Activated T-cell treated with anti-CD3 and anti-CD28 coated beads, Interleukin-2, amount 50 U/mL, for 72 hours (primary cell): ENCODE measurements at regions not wholly inside any gene's neighbourhood (a gene's known extent, or its start where the extent isn't known, plus 50 kb on each side); places are given as distances from the start of the nearest gene placed in this dataset.

Source experiments
- ATAC-seq, 2 donors: fragments of 150-1000 bp; cut with Tn5 transposase; replicated peaks in 1 of 2; 2 replicates each; pipeline ENCODE4 v1.10.0; 2021; ENCODE audit warnings: moderate library complexity in 2 of 2, mild to moderate bottlenecking in 1 of 2
- DNase-seq, 2 donors: peaks; one replicate each; pipeline ENCODE4 v3.0.0; 2021 to 2022; ENCODE audit warnings: mixed read lengths in 1 of 2
- H3K27ac Mint-ChIP-seq: one replicate; pipeline ENCODE4 v1.8.0; 2022; ENCODE audit warnings: mild to moderate bottlenecking, moderate library complexity, mixed read lengths
- H3K27me3 Mint-ChIP-seq: one replicate; pipeline ENCODE4 v1.8.0; 2022; ENCODE audit warnings: low read depth, mixed read lengths
- H3K36me3 Mint-ChIP-seq, 2 donors: one replicate each; pipeline ENCODE4 v1.8.0; 2022; ENCODE audit warnings: mixed read lengths in 2 of 2, mild to moderate bottlenecking in 1 of 2; ENCODE audit not compliant: insufficient read depth in 2 of 2
- H3K4me1 Mint-ChIP-seq: one replicate; pipeline ENCODE4 v1.8.0; 2022; ENCODE audit warnings: low read depth, mixed read lengths
- H3K4me3 Mint-ChIP-seq, 2 donors: one replicate each; pipeline ENCODE4 v1.8.0; 2022; ENCODE audit warnings: mild to moderate bottlenecking in 2 of 2, mixed read lengths in 2 of 2, moderate library complexity in 2 of 2
- H3K9me3 Mint-ChIP-seq, 2 donors: one replicate each; pipeline ENCODE4 v1.8.0; 2022; ENCODE audit warnings: mixed read lengths in 2 of 2

- Mint-ChIP-seq H3K27ac (no peak overlapping the region), H3K36me3 (no peaks in the 10 kb centered on the region), H3K4me1 (no peaks in the 10 kb centered on the region), H3K9me3 (peaks cover 2% of the 10 kb centered on the region in 2 donors), H3K27me3 (no peaks in the 10 kb centered on the region), H3K4me3 (no peak overlapping the region)
- ATAC-seq (no peak), DNase-seq (no peak)
These were observed 912.6 kb downstream of the NTRK3 start for GRCh38 chr15:87343966-87344365.

- Mint-ChIP-seq H3K9me3 (peaks cover 2 to 4% of the 10 kb centered on the region in 2 donors), H3K27me3 (no peaks in the 10 kb centered on the region), H3K4me1 (no peaks in the 10 kb centered on the region), H3K4me3 (no peak overlapping the region), H3K36me3 (no peaks in the 10 kb centered on the region), H3K27ac (no peak overlapping the region)
- no peak for ATAC-seq
- DNase-seq: no peak
These were observed 916.2 kb downstream of the NTRK3 start for GRCh38 chr15:87340370-87340769.

- no peaks in the 10 kb centered on the region for H3K4me1 Mint-ChIP-seq
- peaks cover 0 to 3% of the 10 kb centered on the region in 2 donors for H3K9me3 Mint-ChIP-seq
- no peaks in the 10 kb centered on the region for H3K36me3 Mint-ChIP-seq
- ATAC-seq (no peak), DNase-seq (no peak)
- no peak overlapping the region for H3K4me3 Mint-ChIP-seq
- H3K27ac Mint-ChIP-seq: no peak overlapping the region
- H3K27me3 Mint-ChIP-seq: no peaks in the 10 kb centered on the region
These were observed 930.3 kb downstream of the NTRK3 start for GRCh38 chr15:87326269-87326668.

- ATAC-seq: no peak
- H3K27me3 Mint-ChIP-seq: no peaks in the 10 kb centered on the region
- peaks cover 2 to 4% of the 10 kb centered on the region in 2 donors for H3K9me3 Mint-ChIP-seq
- no peaks in the 10 kb centered on the region for H3K36me3 Mint-ChIP-seq
- no peaks in the 10 kb centered on the region for H3K4me1 Mint-ChIP-seq
- H3K4me3 Mint-ChIP-seq: no peak overlapping the region
- no peak overlapping the region for H3K27ac Mint-ChIP-seq
- DNase-seq: no peak
These were observed 933.7 kb downstream of the NTRK3 start for GRCh38 chr15:87322870-87323269.

- H3K4me3 Mint-ChIP-seq: no peak overlapping the region
- no peaks in the 10 kb centered on the region for H3K36me3 Mint-ChIP-seq
- no peaks in the 10 kb centered on the region for H3K4me1 Mint-ChIP-seq
- ATAC-seq: no peak
- peaks cover 2 to 4% of the 10 kb centered on the region in 2 donors for H3K9me3 Mint-ChIP-seq
- H3K27me3 Mint-ChIP-seq: no peaks in the 10 kb centered on the region
- no peak for DNase-seq
- no peak overlapping the region for H3K27ac Mint-ChIP-seq
These were observed 934.3 kb downstream of the NTRK3 start for GRCh38 chr15:87322265-87322664.

- no peaks in the 10 kb centered on the region for H3K27me3 Mint-ChIP-seq
- DNase-seq (no peak), ATAC-seq (no peak)
- H3K4me3 Mint-ChIP-seq: no peak overlapping the region
- H3K36me3 Mint-ChIP-seq: no peaks in the 10 kb centered on the region
- peaks cover 2 to 4% of the 10 kb centered on the region in 2 donors for H3K9me3 Mint-ChIP-seq
- H3K27ac Mint-ChIP-seq: no peak overlapping the region
- no peaks in the 10 kb centered on the region for H3K4me1 Mint-ChIP-seq
These were observed 938.6 kb downstream of the NTRK3 start for GRCh38 chr15:87317900-87318299.

- H3K4me3 Mint-ChIP-seq: no peak overlapping the region
- H3K36me3 Mint-ChIP-seq: no peaks in the 10 kb centered on the region
- no peaks in the 10 kb centered on the region for H3K27me3 Mint-ChIP-seq
- no peak for DNase-seq
- H3K4me1 Mint-ChIP-seq: no peaks in the 10 kb centered on the region
- ATAC-seq: no peak
- no peaks in the 10 kb centered on the region for H3K9me3 Mint-ChIP-seq
- H3K27ac Mint-ChIP-seq: no peak overlapping the region
These were observed 944.3 kb downstream of the NTRK3 start for GRCh38 chr15:87312221-87312620.

GRCh38 chr15:87300146-87300545 is 956.4 kb downstream of the NTRK3 start:
- no peaks in the 10 kb centered on the region for H3K27me3 Mint-ChIP-seq
- no peaks in the 10 kb centered on the region for H3K36me3 Mint-ChIP-seq
- H3K27ac Mint-ChIP-seq: no peak overlapping the region
- H3K9me3 Mint-ChIP-seq: no peaks in the 10 kb centered on the region
- ATAC-seq: no peak
- H3K4me3 Mint-ChIP-seq: no peak overlapping the region
- DNase-seq: no peak
- no peaks in the 10 kb centered on the region for H3K4me1 Mint-ChIP-seq

GRCh38 chr15:87294854-87295253 is 961.7 kb downstream of the NTRK3 start:
- H3K4me3 Mint-ChIP-seq: no peak overlapping the region
- ATAC-seq: no peak

GRCh38 chr15:87293031-87293430 is 963.5 kb downstream of the NTRK3 start:
- no peaks in the 10 kb centered on the region for H3K4me1 Mint-ChIP-seq
- no peak overlapping the region for H3K27ac Mint-ChIP-seq
- H3K4me3 Mint-ChIP-seq: no peak overlapping the region
- no peak for DNase-seq
- no peaks in the 10 kb centered on the region for H3K36me3 Mint-ChIP-seq
- H3K9me3 Mint-ChIP-seq: no peaks in the 10 kb centered on the region
- no peak for ATAC-seq
- no peaks in the 10 kb centered on the region for H3K27me3 Mint-ChIP-seq

More at GRCh38 chr15:87294854-87295253, 961.7 kb downstream of the NTRK3 start:
- DNase-seq: no peak
- no peaks in the 10 kb centered on the region for H3K9me3 Mint-ChIP-seq
- H3K36me3 Mint-ChIP-seq: no peaks in the 10 kb centered on the region
- H3K4me1 Mint-ChIP-seq: no peaks in the 10 kb centered on the region
- H3K27ac Mint-ChIP-seq: no peak overlapping the region
- no peaks in the 10 kb centered on the region for H3K27me3 Mint-ChIP-seq

GRCh38 chr15:87287156-87287555 is 969.4 kb downstream of the NTRK3 start:
- H3K4me3 Mint-ChIP-seq: no peak overlapping the region
- H3K4me1 Mint-ChIP-seq: no peaks in the 10 kb centered on the region
- H3K27me3 Mint-ChIP-seq: no peaks in the 10 kb centered on the region
- H3K27ac Mint-ChIP-seq: no peak overlapping the region
- peaks cover 2 to 3% of the 10 kb centered on the region in 2 donors for H3K9me3 Mint-ChIP-seq
- no peaks in the 10 kb centered on the region for H3K36me3 Mint-ChIP-seq
- ATAC-seq (no peak), DNase-seq (no peak)

GRCh38 chr15:87269566-87269965 is 987.0 kb downstream of the NTRK3 start:
- H3K4me3 Mint-ChIP-seq: no peak overlapping the region
- no peaks in the 10 kb centered on the region for H3K4me1 Mint-ChIP-seq
- no peaks in the 10 kb centered on the region for H3K27me3 Mint-ChIP-seq
- H3K27ac Mint-ChIP-seq: no peak overlapping the region
- H3K36me3 Mint-ChIP-seq: no peaks in the 10 kb centered on the region
- ATAC-seq (no peak), DNase-seq (no peak)
- H3K9me3 Mint-ChIP-seq: peaks cover 0 to 4% of the 10 kb centered on the region in 2 donors

- Mint-ChIP-seq H3K4me1 (no peaks in the 10 kb centered on the region), H3K4me3 (no peak overlapping the region), H3K9me3 (peaks cover 0 to 4% of the 10 kb centered on the region in 2 donors)
These were observed 987.9 kb downstream of the NTRK3 start for GRCh38 chr15:87268675-87269074.

GRCh38 chr15:87267798-87268197 is 988.7 kb downstream of the NTRK3 start:
- no peaks in the 10 kb centered on the region for H3K27me3 Mint-ChIP-seq
- H3K4me1 Mint-ChIP-seq: no peaks in the 10 kb centered on the region
- no peaks in the 10 kb centered on the region for H3K36me3 Mint-ChIP-seq
- no peak overlapping the region for H3K27ac Mint-ChIP-seq
- DNase-seq (no peak), ATAC-seq (no peak)
- peaks cover 2 to 8% of the 10 kb centered on the region in 2 donors for H3K9me3 Mint-ChIP-seq
- H3K4me3 Mint-ChIP-seq: no peak overlapping the region

More at GRCh38 chr15:87268675-87269074, 987.9 kb downstream of the NTRK3 start:
- ATAC-seq (no peak), DNase-seq (no peak)
- Mint-ChIP-seq H3K27me3 (no peaks in the 10 kb centered on the region), H3K27ac (no peak overlapping the region), H3K36me3 (no peaks in the 10 kb centered on the region)
